IMR-90 (cell line): ENCODE measurements at regions not wholly inside any gene's neighbourhood (a gene's known extent, or its start where the extent isn't known, plus 50 kb on each side); places are given as distances from the start of the nearest gene placed in this dataset.
"Not testable (repeated sequence)": the region's sequence is repeated elsewhere in the genome, so short reads cannot be mapped to it uniquely, and the experiment has no call there.

ENCODE experiments used
- ATAC-seq: fragments of 200-7000 bp; cut with Tn5 transposase; 2 replicates; pipeline ENCODE4 v1.9.1; 2020; ENCODE audit warnings: low read depth, mild to moderate bottlenecking, moderate library complexity
- BruUV-seq: library from RNA; stranded (reverse); fragments of 400-500 nt; replicated peaks from 2 replicates; lab custom pipeline; 2021; lab: Mats Ljungman, UMichigan
- CTCF ChIA-PET: fragments of 300-600 bp; formaldehyde crosslinking; extraction: SDS; loops from one replicate; lab custom pipeline; 2021; ENCODE audit warnings: antibody characterized with exemption; lab: Yijun Ruan, JAX
- POLR2A ChIA-PET: fragments of 300-600 bp; sonication (Branson Sonifier 250); formaldehyde crosslinking; loops from one replicate; lab custom pipeline; 2022; ENCODE audit warnings: antibody characterized with exemption; ENCODE audit not compliant: unreplicated experiment; lab: Charles Lee
- DNase-seq: peaks from one replicate; pipeline ENCODE4 v3.0.0; 2013
- H2AFZ ChIP-seq: replicated peaks from 2 replicates; pipeline ENCODE3; 2013; ENCODE audit warnings: low read length, mild to moderate bottlenecking; ENCODE audit not compliant: poor library complexity
- H2AK5ac ChIP-seq: 2 replicates; pipeline ENCODE4 v1.6.1; 2013; ENCODE audit warnings: low read depth, low read length, inconsistent platforms
- H2AK9ac ChIP-seq: replicated peaks from 2 replicates; pipeline ENCODE3; 2013; ENCODE audit warnings: mild to moderate bottlenecking, low read depth, low read length, moderate library complexity; ENCODE audit not compliant: poor library complexity
- H2BK120ac ChIP-seq: 2 replicates; pipeline ENCODE4 v1.6.1; 2013; ENCODE audit warnings: low read depth, low read length, inconsistent platforms
- H2BK15ac ChIP-seq: 3 replicates; pipeline ENCODE4 v1.6.1; 2013; ENCODE audit warnings: low read depth, low read length, inconsistent platforms
- H2BK20ac ChIP-seq: 2 replicates; pipeline ENCODE4 v1.6.1; 2013; ENCODE audit warnings: low read depth, mild to moderate bottlenecking, inconsistent platforms, low read length, moderate library complexity
- H2BK5ac ChIP-seq: 2 replicates; pipeline ENCODE4 v1.6.1; 2013; ENCODE audit warnings: mild to moderate bottlenecking, low read depth, low read length, inconsistent platforms; ENCODE audit not compliant: poor library complexity, severe bottlenecking
- H3K14ac ChIP-seq: replicated peaks from 2 replicates; pipeline ENCODE4 v1.6.1; 2013; ENCODE audit warnings: low read depth, low read length, inconsistent platforms
- H3K18ac ChIP-seq: 2 replicates; pipeline ENCODE4 v1.6.1; 2013; ENCODE audit warnings: low read depth, low read length, control low read depth
- H3K23ac ChIP-seq: 2 replicates; pipeline ENCODE4 v1.6.1; 2013; ENCODE audit warnings: low read depth, low read length, inconsistent platforms
- H3K27ac ChIP-seq: 2 replicates; pipeline ENCODE4 v1.5.1; 2013; ENCODE audit warnings: mild to moderate bottlenecking, control low read depth, low read length; ENCODE audit not compliant: insufficient read depth
- H3K27me3 ChIP-seq: 2 replicates; pipeline ENCODE4 v1.6.1; 2013; ENCODE audit warnings: low read length; ENCODE audit not compliant: control insufficient read depth, insufficient read depth
- H3K36me3 ChIP-seq: 2 replicates; pipeline ENCODE4 v1.6.1; 2013; ENCODE audit warnings: low read length, mixed read lengths; ENCODE audit not compliant: control insufficient read depth, insufficient read depth
- H3K4ac ChIP-seq: 2 replicates; pipeline ENCODE4 v1.6.1; 2013; ENCODE audit warnings: low read depth, low read length, inconsistent platforms
- H3K4me1 ChIP-seq: 2 replicates; pipeline ENCODE4 v1.6.1; 2013; ENCODE audit warnings: low read length, mixed read lengths; ENCODE audit not compliant: control insufficient read depth, insufficient read depth
- H3K4me2 ChIP-seq: 2 replicates; pipeline ENCODE4 v1.6.1; 2013; ENCODE audit warnings: low read depth, mild to moderate bottlenecking, control low read depth, low read length, moderate library complexity
- H3K4me3 ChIP-seq: 2 replicates; pipeline ENCODE4 v1.5.1; 2013; ENCODE audit warnings: low read depth, mild to moderate bottlenecking, control low read depth, low read length, moderate library complexity; ENCODE audit not compliant: insufficient read depth
- H3K56ac ChIP-seq: 2 replicates; pipeline ENCODE4 v1.6.1; 2013; ENCODE audit warnings: low read length, inconsistent platforms; ENCODE audit not compliant: insufficient read depth; ENCODE audit errors: extremely low read depth
- H3K79me1 ChIP-seq, 2 experiments: 2 replicates each; pipeline ENCODE4 v1.6.1; 2013; ENCODE audit warnings: low read length in 2 of 2, inconsistent platforms in 1 of 2, low read depth in 1 of 2
- H3K9ac ChIP-seq: 2 replicates; pipeline ENCODE4 v1.6.1; 2013; ENCODE audit warnings: low read depth, low read length, control low read depth
- H3K9me1 ChIP-seq: 2 replicates; pipeline ENCODE4 v1.6.1; 2013; ENCODE audit warnings: low read length, inconsistent platforms; ENCODE audit not compliant: insufficient read depth
- H3K9me3 ChIP-seq: 2 replicates; pipeline ENCODE4 v1.6.1; 2013; ENCODE audit warnings: low read length; ENCODE audit not compliant: control insufficient read depth, insufficient read depth
- H4K20me1 ChIP-seq: 2 replicates; pipeline ENCODE4 v1.6.1; 2013; ENCODE audit warnings: low read length, inconsistent platforms; ENCODE audit not compliant: insufficient read depth
- H4K5ac ChIP-seq: 2 replicates; pipeline ENCODE4 v1.6.1; 2013; ENCODE audit warnings: mild to moderate bottlenecking, low read depth, low read length, control low read depth
- H4K8ac ChIP-seq, 2 experiments: 2 replicates each; pipeline ENCODE4 v1.6.1; 2013; ENCODE audit warnings: low read depth in 2 of 2, low read length in 2 of 2, control low read depth in 1 of 2, inconsistent platforms in 1 of 2
- H4K91ac ChIP-seq: 2 replicates; pipeline ENCODE4 v1.6.1; 2013; ENCODE audit warnings: low read depth, low read length, inconsistent platforms; ENCODE audit not compliant: insufficient read depth
- WGBS, 2 experiments: methylation state at CpG; one replicate each; pipeline versions ENCODE4 v1.1.5 to v1.1.7; 2013; ENCODE audit warnings: missing lambda C conversion rate in 2 of 2; ENCODE audit not compliant: insufficient read length in 1 of 2; ENCODE audit errors: extremely low coverage in 2 of 2; 5-methylcytosine and 5-hydroxymethylcytosine counted together
- dilution Hi-C: fragments of 300-500 bp; cut with HindIII; formaldehyde crosslinking; loops from one replicate; pipeline ENCODE4 v1.14.3; 2018; ENCODE audit warnings: low sequenced_read_pairs; ENCODE audit not compliant: unreplicated experiment
- in situ Hi-C: fragments of 300-500 bp; cut with MboI; formaldehyde crosslinking; loops from 3 replicates; pipeline ENCODE4 v1.14.3; 2019; ENCODE audit warnings: low sequenced_read_pairs, inconsistent platforms, mixed read lengths
- intact Hi-C: fragments of 100-400 bp; cut with micrococcal nuclease; formaldehyde crosslinking; loops from 2 replicates; pipeline ENCODE4 v1.10.0; 2022

DNA sequence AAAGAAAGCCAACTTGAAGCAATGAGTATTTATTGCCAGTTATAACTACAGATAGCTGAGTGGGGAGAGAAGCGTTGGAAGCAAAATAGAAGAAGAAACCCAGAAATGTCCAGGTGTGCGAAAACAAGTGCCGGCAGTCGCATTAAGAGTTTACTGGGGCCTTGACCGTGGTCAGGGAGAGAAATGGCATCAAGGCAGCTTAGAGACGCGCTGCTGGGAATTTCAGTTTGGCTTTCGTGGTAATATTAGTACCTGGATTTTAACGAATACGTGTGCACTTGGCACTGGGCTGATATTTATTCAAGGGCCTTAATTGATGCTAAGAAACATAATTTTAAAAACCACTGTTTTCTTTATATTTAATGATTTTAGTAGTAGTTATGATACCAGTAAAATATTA lies 767.9 kb upstream of the TPTE start:
- POLR2A ChIA-PET, result not testable (repeated sequence)

More for the DNA sequence above, 767.9 kb upstream of the TPTE start:
- ATAC-seq, CTCF ChIA-PET, H3K4ac ChIP-seq, H2BK120ac ChIP-seq, H3K9ac ChIP-seq, H2AK9ac ChIP-seq, H3K4me1 ChIP-seq, DNase-seq, H3K18ac ChIP-seq, H3K27me3 ChIP-seq, H2AK5ac ChIP-seq, H2BK15ac ChIP-seq, intact Hi-C loops, H3K23ac ChIP-seq, H4K5ac ChIP-seq, in situ Hi-C loops, H4K8ac ChIP-seq, H3K56ac ChIP-seq, H3K9me1 ChIP-seq, dilution Hi-C loops, H2AFZ ChIP-seq, H3K14ac ChIP-seq, H3K4me3 ChIP-seq, H2BK5ac ChIP-seq, H3K4me2 ChIP-seq, H4K91ac ChIP-seq, BruUV-seq, H4K20me1 ChIP-seq, H3K36me3 ChIP-seq, H3K27ac ChIP-seq, H3K79me1 ChIP-seq, H2BK20ac ChIP-seq: not testable (repeated sequence)
- WGBS, 2 experiments, result 70% methylated on average over 2 of the region's 10 CpGs; no CpG with 5 or more reads in 1 of the 2 experiments
- peaks cover 44% of the 10 kb centered on the region for H3K9me3 ChIP-seq
